Lower leg skin (tissue), 4 donors: ENCODE measurements at regions not wholly inside any gene's neighbourhood (a gene's known extent, or its start where the extent isn't known, plus 50 kb on each side); places are given as distances from the start of the nearest gene placed in this dataset.

Experiments
- DNase-seq, 2 donors: peaks; one replicate each; pipeline ENCODE4 v3.0.0-alpha.2; 2019; ENCODE audit warnings: low spot score in 2 of 2
- H3K4me3 ChIP-seq: fragments of 200-600 bp; sonication (generic); 2 replicates; pipeline ENCODE4 v1.5.1; 2017; ENCODE audit warnings: mild to moderate bottlenecking, low read depth; ENCODE audit not compliant: poor library complexity, severe bottlenecking
- CTCF ChIP-seq, 3 donors: fragments of 450-650 bp; IDR thresholded peaks; one replicate each; pipeline ENCODE4 v1.5.1; 2016; ENCODE audit warnings: antibody characterized with exemption in 3 of 3, mild to moderate bottlenecking in 3 of 3, moderate library complexity in 2 of 3
- POLR2A ChIP-seq, 2 donors: fragments of 450-650 bp; IDR thresholded peaks; one replicate each; pipeline ENCODE4 v1.6.1; 2016 to 2017; ENCODE audit warnings: antibody characterized with exemption in 2 of 2, mild to moderate bottlenecking in 1 of 2, moderate library complexity in 1 of 2
- WGBS, 2 donors: methylation state at CpG; one replicate each; pipeline ENCODE4 v1.1.5; 2018; 5-methylcytosine and 5-hydroxymethylcytosine counted together
- intact Hi-C: fragments of 100-400 bp; cut with DNase I; formaldehyde crosslinking; loops from one replicate; pipeline ENCODE4 v1.15.0; 2023; ENCODE audit warnings: low total_unique reads

GRCh38 chr2:15845294-15845693 lies 95.1 kb upstream of the MYCN start:
- 78 to 86% methylated on average over 3 of the region's 3 CpGs for WGBS, 2 donors
- TF ChIP-seq CTCF (IDR thresholded peaks at IDR 0.05) (no peak), POLR2A (IDR thresholded peaks at IDR 0.05) (no peak)
- H3K4me3 ChIP-seq, result no peak overlapping the region
- peak in 1 of 2 donors; percentile 52 for DNase-seq
- intact Hi-C loops, result no loop called here

- H3K4me3 ChIP-seq, result no peak overlapping the region
- no peak for TF ChIP-seq CTCF (IDR thresholded peaks at IDR 0.05)
- no peak for TF ChIP-seq POLR2A (IDR thresholded peaks at IDR 0.05)
- DNase-seq, result peak in 1 of 2 donors; percentile 71
- 88 to 96% methylated on average over 10 of the region's 10 CpGs for WGBS, 2 donors
- intact Hi-C loops, result no loop called here
Observed at GRCh38 chr2:15845737-15846405, 94.5 kb upstream of the MYCN start.

GRCh38 chr2:15846626-15847025 lies 93.7 kb upstream of the MYCN start:
- intact Hi-C loops, result no loop called here
- DNase-seq, result no peak
- no peak overlapping the region for H3K4me3 ChIP-seq
- 96 to 99% methylated on average over 8 of the region's 8 CpGs for WGBS, 2 donors
- TF ChIP-seq POLR2A (IDR thresholded peaks at IDR 0.05) (no peak), CTCF (IDR thresholded peaks at IDR 0.05) (no peak)

- no peak for TF ChIP-seq POLR2A (IDR thresholded peaks at IDR 0.05)
- no peak for TF ChIP-seq CTCF (IDR thresholded peaks at IDR 0.05)
- DNase-seq, result no peak
- intact Hi-C loops, result no loop called here
- 97% methylated on average over 1 of the region's 1 CpG for WGBS, 2 donors
- H3K4me3 ChIP-seq, result no peak overlapping the region
Observed at GRCh38 chr2:15850534-15850933, 89.8 kb upstream of the MYCN start.

DNA sequence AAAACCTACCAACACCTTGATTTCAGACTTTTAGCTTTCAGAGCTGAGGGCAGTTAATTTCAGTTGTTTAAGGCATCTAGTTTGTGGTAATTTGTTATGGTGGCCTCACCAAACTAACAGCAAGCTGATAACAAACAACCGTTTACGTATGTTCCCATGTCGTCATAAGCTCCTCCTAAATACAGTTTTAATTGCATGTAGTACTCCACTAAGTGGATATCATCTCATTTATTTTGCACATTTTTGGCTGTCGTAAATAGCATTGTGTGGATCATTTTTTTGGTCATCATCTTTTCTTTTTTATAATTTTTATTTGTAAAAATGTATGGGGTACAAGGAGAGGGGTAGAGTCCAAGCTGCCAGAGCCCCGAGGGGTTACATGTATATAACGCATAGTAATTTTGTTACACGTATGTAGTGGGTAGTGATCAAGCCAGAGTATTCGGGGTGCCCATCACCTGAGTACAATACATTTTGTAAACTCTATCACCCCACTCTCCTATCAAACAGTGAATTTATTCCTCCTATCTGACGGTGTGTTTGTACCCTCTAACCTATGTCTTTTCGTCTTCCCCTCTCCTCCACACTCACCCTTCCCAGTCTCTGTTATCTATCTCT lies 89.2 kb upstream of the MYCN start:
- intact Hi-C loops, result no loop called here
- 91% methylated on average over 10 of the region's 10 CpGs for WGBS, 2 donors
- no peak overlapping the region for H3K4me3 ChIP-seq
- DNase-seq, result peak in 1 of 2 donors; percentile 9
- TF ChIP-seq POLR2A (IDR thresholded peaks at IDR 0.05), result no peak
- TF ChIP-seq CTCF (IDR thresholded peaks at IDR 0.05), result no peak
